ENCODE measurements at regions not wholly inside any gene's neighbourhood (a gene's known extent, or its start where the extent isn't known, plus 50 kb on each side); places are given as distances from the start of the nearest gene placed in this dataset.

- TF ChIP-seq CTCF (IDR thresholded peaks at IDR 0.05; ENCODE audit: control insufficient read depth, insufficient read depth, low read depth, low read length, missing control alignments): no peak
- no peak for DNase-seq (ENCODE audit: low read depth)
- H3K4me3 ChIP-seq (ENCODE audit: control insufficient read depth, low read depth, low read length): no peak overlapping the region
Measured at GRCh38 chr18:27752944-27753343, 424.0 kb downstream of the CDH2 start.

GRCh38 chr18:27750923-27751322, 426.0 kb downstream of the CDH2 start:
- no peak for TF ChIP-seq CTCF (IDR thresholded peaks at IDR 0.05; ENCODE audit: control insufficient read depth, insufficient read depth, low read depth, low read length, missing control alignments)
- no peak overlapping the region for H3K4me3 ChIP-seq (ENCODE audit: control insufficient read depth, low read depth, low read length)
- DNase-seq (ENCODE audit: low read depth): no peak

- TF ChIP-seq CTCF (IDR thresholded peaks at IDR 0.05; ENCODE audit: control insufficient read depth, insufficient read depth, low read depth, low read length, missing control alignments): peak; percentile 83
- H3K4me3 ChIP-seq (ENCODE audit: control insufficient read depth, low read depth, low read length): no peak overlapping the region
- DNase-seq (ENCODE audit: low read depth): peak; percentile 32
Measured at GRCh38 chr18:27750014-27750413, 426.9 kb downstream of the CDH2 start.

- no peak for TF ChIP-seq CTCF (IDR thresholded peaks at IDR 0.05; ENCODE audit: control insufficient read depth, insufficient read depth, low read depth, low read length, missing control alignments)
- no peak for DNase-seq (ENCODE audit: low read depth)
- H3K4me3 ChIP-seq (ENCODE audit: control insufficient read depth, low read depth, low read length): no peak overlapping the region
Measured at GRCh38 chr18:27749194-27749593, 427.7 kb downstream of the CDH2 start.

- no peak for TF ChIP-seq CTCF (IDR thresholded peaks at IDR 0.05; ENCODE audit: control insufficient read depth, insufficient read depth, low read depth, low read length, missing control alignments)
- H3K4me3 ChIP-seq (ENCODE audit: control insufficient read depth, low read depth, low read length): no peak overlapping the region
- DNase-seq (ENCODE audit: low read depth): no peak
Measured at GRCh38 chr18:27746241-27746640, 430.7 kb downstream of the CDH2 start.

GRCh38 chr18:27735117-27735516, 441.8 kb downstream of the CDH2 start:
- no peak for TF ChIP-seq CTCF (IDR thresholded peaks at IDR 0.05; ENCODE audit: control insufficient read depth, insufficient read depth, low read depth, low read length, missing control alignments)
- no peak for DNase-seq (ENCODE audit: low read depth)

GRCh38 chr18:27731211-27731610, 445.7 kb downstream of the CDH2 start:
- no peak for DNase-seq (ENCODE audit: low read depth)
- TF ChIP-seq CTCF (IDR thresholded peaks at IDR 0.05; ENCODE audit: control insufficient read depth, insufficient read depth, low read depth, low read length, missing control alignments): no peak
- H3K4me3 ChIP-seq (ENCODE audit: control insufficient read depth, low read depth, low read length): no peak overlapping the region

More at GRCh38 chr18:27735117-27735516, 441.8 kb downstream of the CDH2 start:
- no peak overlapping the region for H3K4me3 ChIP-seq (ENCODE audit: control insufficient read depth, low read depth, low read length)
